Stimulated activated CD4-positive, alpha-beta T cell treated with anti-CD3 and anti-CD28 coated beads, Interleukin-2, amount 100 ng/mL, for 48 hours (primary cell): ENCODE measurements at regions not wholly inside any gene's neighbourhood (a gene's known extent, or its start where the extent isn't known, plus 50 kb on each side); places are given as distances from the start of the nearest gene placed in this dataset.

Source experiments
- DNase-seq, 2 donors: peaks; one replicate each; pipeline ENCODE4 v3.0.0-alpha.2; 2020

- DNase-seq, result no peak
These were observed 229.2 kb downstream of the PTTG2 start for GRCh38 chr4:38189445-38189844.

- DNase-seq, result no peak
These were observed 230.6 kb downstream of the PTTG2 start for GRCh38 chr4:38190717-38191178.

GRCh38 chr4:38192516-38192915 is 232.3 kb downstream of the PTTG2 start:
- DNase-seq, result no peak

GRCh38 chr4:38193236-38193863 is 233.2 kb downstream of the PTTG2 start:
- no peak for DNase-seq

GRCh38 chr4:38194047-38194602 is 233.9 kb downstream of the PTTG2 start:
- DNase-seq, result no peak

GRCh38 chr4:38195486-38195885 is 235.3 kb downstream of the PTTG2 start:
- no peak for DNase-seq

GRCh38 chr4:38195911-38196310 is 235.7 kb downstream of the PTTG2 start:
- DNase-seq, result no peak

- no peak for DNase-seq
These were observed 242.0 kb downstream of the PTTG2 start for GRCh38 chr4:38202242-38202641.

GRCh38 chr4:38203609-38204008 is 243.4 kb downstream of the PTTG2 start:
- no peak for DNase-seq

- no peak for DNase-seq
These were observed 244.3 kb downstream of the PTTG2 start for GRCh38 chr4:38204339-38205035.

GRCh38 chr4:38205261-38205660 is 245.1 kb downstream of the PTTG2 start:
- no peak for DNase-seq

GRCh38 chr4:38207110-38207457 is 246.9 kb downstream of the PTTG2 start:
- no peak for DNase-seq

GRCh38 chr4:38209654-38210053 is 249.5 kb downstream of the PTTG2 start:
- no peak for DNase-seq

- DNase-seq, result no peak
These were observed 250.4 kb downstream of the PTTG2 start for GRCh38 chr4:38210396-38211114.

- DNase-seq, result no peak
These were observed 251.7 kb downstream of the PTTG2 start for GRCh38 chr4:38211885-38212284.

GRCh38 chr4:38213083-38213805 is 253.0 kb downstream of the PTTG2 start:
- DNase-seq, result no peak

- DNase-seq, result no peak
These were observed 262.7 kb downstream of the PTTG2 start for GRCh38 chr4:38222892-38223291.

- DNase-seq, result no peak
These were observed 263.1 kb downstream of the PTTG2 start for GRCh38 chr4:38223306-38223705.

GRCh38 chr4:38223782-38224236 is 263.6 kb downstream of the PTTG2 start:
- DNase-seq, result no peak

GRCh38 chr4:38224850-38225249 is 264.7 kb downstream of the PTTG2 start:
- no peak for DNase-seq

GRCh38 chr4:38226170-38226569 is 266.0 kb downstream of the PTTG2 start:
- DNase-seq, result no peak

- DNase-seq, result no peak
These were observed 270.1 kb downstream of the PTTG2 start for GRCh38 chr4:38230121-38230801.
